ENCODE measurements at regions not wholly inside any gene's neighbourhood (a gene's known extent, or its start where the extent isn't known, plus 50 kb on each side); places are given as distances from the start of the nearest gene placed in this dataset.

DNA sequence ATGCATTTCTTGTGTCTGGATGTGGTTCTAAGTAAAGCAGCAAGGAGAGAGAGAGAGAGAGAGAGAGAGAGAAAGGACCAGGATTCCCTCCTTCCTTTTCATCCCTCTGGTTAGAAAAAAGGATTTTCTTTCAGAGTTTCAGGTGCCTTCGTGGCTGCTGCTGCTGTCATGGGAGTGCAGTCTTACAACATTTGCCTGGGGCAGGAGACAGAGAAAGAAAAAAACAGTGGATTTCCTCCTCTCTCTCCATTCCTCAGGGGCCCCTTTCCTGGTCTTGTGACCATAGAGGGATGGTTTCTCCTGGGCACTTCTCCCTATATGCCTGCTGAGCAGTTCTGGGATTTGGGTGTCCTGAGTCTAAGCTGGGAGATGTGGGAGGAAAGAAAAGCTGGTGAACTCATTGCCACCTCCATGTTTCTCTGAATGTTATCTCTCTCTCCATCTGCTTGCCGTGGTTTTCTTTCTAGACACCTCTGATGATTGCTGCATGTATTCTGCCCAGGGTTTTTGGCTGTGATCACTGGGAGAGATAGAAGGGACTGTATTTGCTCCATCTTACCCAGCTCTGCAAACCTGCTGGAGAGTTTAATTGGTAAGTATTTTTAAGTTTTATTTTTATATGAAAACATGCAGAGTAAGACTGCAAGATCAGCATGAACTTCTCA, 142.4 kb upstream of the RGMA start:
- H4K5ac ChIP-seq (ENCODE audit: low read depth, low read length): no peak overlapping the region
- H3K4ac ChIP-seq (ENCODE audit: low read depth, low read length): no peak overlapping the region
- WGBS, 2 experiments (ENCODE audit: extremely low coverage in 2 of 2, insufficient read length in 1 of 2): no CpG with 5 or more reads among the region's 2 CpGs
- H3K18ac ChIP-seq (ENCODE audit: low read depth, low read length): no peak overlapping the region
- no TSS peak for BruUV-seq (replicated peaks)
- H4K91ac ChIP-seq (ENCODE audit: insufficient read depth, low read depth, low read length): no peak overlapping the region
- no peak overlapping the region for H3K4me2 ChIP-seq (ENCODE audit: low read depth, low read length)
- no peak overlapping the region for H2BK15ac ChIP-seq (ENCODE audit: low read depth, low read length)
- H2AK9ac ChIP-seq (replicated peaks; ENCODE audit: low read depth, low read length, poor library complexity): no peak overlapping the region
- H2BK5ac ChIP-seq (ENCODE audit: low read depth, low read length, poor library complexity, severe bottlenecking): no peak overlapping the region
- H3K9me1 ChIP-seq (ENCODE audit: insufficient read depth, low read length): no peaks in the 10 kb centered on the region
- no peaks in the 10 kb centered on the region for H3K27me3 ChIP-seq (ENCODE audit: control insufficient read depth, insufficient read depth, low read length)
- no peaks in the 10 kb centered on the region for H3K36me3 ChIP-seq (ENCODE audit: control insufficient read depth, insufficient read depth, low read length)
- no peak overlapping the region for H2AFZ ChIP-seq (replicated peaks; ENCODE audit: low read length, poor library complexity)
- H3K9me3 ChIP-seq (ENCODE audit: control insufficient read depth, insufficient read depth, low read length): peaks cover 22% of the 10 kb centered on the region
- H3K4me3 ChIP-seq (ENCODE audit: insufficient read depth, low read depth, low read length): no peak overlapping the region
- H3K14ac ChIP-seq (replicated peaks; ENCODE audit: low read depth, low read length): no peak overlapping the region
- H4K20me1 ChIP-seq (ENCODE audit: insufficient read depth, low read length): no peaks in the 10 kb centered on the region
- no peak overlapping the region for H3K9ac ChIP-seq (ENCODE audit: low read depth, low read length)
- no peak overlapping the region for H2BK20ac ChIP-seq (ENCODE audit: low read depth, low read length)
- H3K23ac ChIP-seq (ENCODE audit: low read depth, low read length): no peak overlapping the region
- no peak overlapping the region for H2BK120ac ChIP-seq (ENCODE audit: low read depth, low read length)
- CTCF ChIA-PET: no interaction called here
- POLR2A ChIA-PET (ENCODE audit: unreplicated experiment): no interaction called here
- H3K79me1 ChIP-seq (ENCODE audit: low read depth in 1 of 2, low read length in 2 of 2): no peaks in the 10 kb centered on the region
- intact Hi-C loops (cut with micrococcal nuclease): no loop called here
- dilution Hi-C loops (cut with HindIII; ENCODE audit: low sequenced_read_pairs, unreplicated experiment): no loop called here
- no peaks in the 10 kb centered on the region for H3K4me1 ChIP-seq (ENCODE audit: control insufficient read depth, insufficient read depth, low read length)
- no peak overlapping the region for H4K8ac ChIP-seq (ENCODE audit: low read depth in 2 of 2, low read length in 2 of 2)
- no peak overlapping the region for H3K27ac ChIP-seq (ENCODE audit: insufficient read depth, low read length)
- in situ Hi-C loops (cut with MboI; ENCODE audit: low sequenced_read_pairs): no loop called here
- no peak overlapping the region for H2AK5ac ChIP-seq (ENCODE audit: low read depth, low read length)
- DNase-seq: no peak
- TF ChIP-seq CEBPB (IDR thresholded peaks at IDR 0.05; ENCODE audit: low read depth, low read length) (no peak), POLR2A (IDR thresholded peaks at IDR 0.05; ENCODE audit: low read depth, low read length) (no peak), CHD1 (IDR thresholded peaks at IDR 0.05; ENCODE audit: low read depth, low read length) (no peak), RFX5 (IDR thresholded peaks at IDR 0.05; ENCODE audit: low read depth, low read length) (no peak), FOS (IDR thresholded peaks at IDR 0.05; ENCODE audit: low read depth, low read length) (no peak)
- TF ChIP-seq, protein P1, sequence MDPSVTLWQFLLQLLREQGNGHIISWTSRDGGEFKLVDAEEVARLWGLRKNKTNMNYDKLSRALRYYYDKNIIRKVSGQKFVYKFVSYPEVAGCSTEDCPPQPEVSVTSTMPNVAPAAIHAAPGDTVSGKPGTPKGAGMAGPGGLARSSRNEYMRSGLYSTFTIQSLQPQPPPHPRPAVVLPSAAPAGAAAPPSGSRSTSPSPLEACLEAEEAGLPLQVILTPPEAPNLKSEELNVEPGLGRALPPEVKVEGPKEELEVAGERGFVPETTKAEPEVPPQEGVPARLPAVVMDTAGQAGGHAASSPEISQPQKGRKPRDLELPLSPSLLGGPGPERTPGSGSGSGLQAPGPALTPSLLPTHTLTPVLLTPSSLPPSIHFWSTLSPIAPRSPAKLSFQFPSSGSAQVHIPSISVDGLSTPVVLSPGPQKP (IDR thresholded peaks at IDR 0.05; ENCODE audit: borderline replicate concordance, low read depth, low read length): no peak
- ATAC-seq (ENCODE audit: low read depth): no peak
- H3K56ac ChIP-seq (ENCODE audit: extremely low read depth, insufficient read depth, low read length): no peak overlapping the region
